Smooth muscle cell (in vitro differentiated cells): ENCODE measurements at regions not wholly inside any gene's neighbourhood (a gene's known extent, or its start where the extent isn't known, plus 50 kb on each side); places are given as distances from the start of the nearest gene placed in this dataset.

Experiments used
- DNase-seq: peaks from one replicate; lab custom pipeline; 2025; ENCODE audit not compliant: unreplicated experiment; lab: John Stamatoyannopoulos, UW
- H2AFZ ChIP-seq: fragments of 200-600 bp; sonication (generic); 2 replicates; pipeline ENCODE4 v1.6.0; 2016; ENCODE audit warnings: antibody characterized with exemption, low read depth, mild to moderate bottlenecking
- H3F3A ChIP-seq: fragments of 200-600 bp; sonication (generic); 2 replicates; pipeline ENCODE4 v1.6.0; 2017; ENCODE audit warnings: antibody characterized with exemption, low read depth
- H3K27ac ChIP-seq: fragments of 200-600 bp; sonication (generic); 2 replicates; pipeline ENCODE4 v1.5.1; 2016; ENCODE audit warnings: low read depth, mild to moderate bottlenecking
- H3K27me3 ChIP-seq: fragments of 200-600 bp; sonication (generic); 2 replicates; pipeline ENCODE4 v1.6.1; 2016; ENCODE audit warnings: low read depth, mild to moderate bottlenecking
- H3K36me3 ChIP-seq: fragments of 200-600 bp; sonication (generic); 2 replicates; pipeline ENCODE4 v1.5.1; 2016; ENCODE audit warnings: low read depth
- H3K4me1 ChIP-seq: fragments of 200-600 bp; sonication (generic); 2 replicates; pipeline ENCODE4 v1.5.1; 2016; ENCODE audit warnings: low read depth
- H3K4me2 ChIP-seq: fragments of 200-600 bp; sonication (generic); 2 replicates; pipeline ENCODE4 v1.6.0; 2016; ENCODE audit warnings: mild to moderate bottlenecking
- H3K4me3 ChIP-seq: fragments of 200-600 bp; sonication (generic); 2 replicates; pipeline ENCODE4 v1.5.1; 2016; ENCODE audit warnings: mild to moderate bottlenecking
- H3K79me2 ChIP-seq: fragments of 200-600 bp; sonication (generic); 2 replicates; pipeline ENCODE4 v1.6.0; 2016; ENCODE audit warnings: low read depth, mild to moderate bottlenecking
- H3K9ac ChIP-seq: fragments of 200-600 bp; sonication (generic); 2 replicates; pipeline ENCODE4 v1.6.0; 2016; ENCODE audit warnings: low read depth
- H3K9me3 ChIP-seq: fragments of 200-600 bp; sonication (generic); replicated peaks from 2 replicates; pipeline ENCODE4 v1.5.1; 2016; ENCODE audit warnings: low read depth
- H4K20me1 ChIP-seq: fragments of 200-600 bp; sonication (generic); 2 replicates; pipeline ENCODE4 v1.6.0; 2016; ENCODE audit warnings: low read depth
- CTCF ChIP-seq: fragments of 200-600 bp; sonication (generic); IDR thresholded peaks from 2 replicates; pipeline ENCODE4 v1.5.1; 2017; ENCODE audit warnings: borderline replicate concordance, mild to moderate bottlenecking, antibody characterized with exemption; ENCODE audit not compliant: insufficient read depth, poor library complexity, severe bottlenecking
- WGBS: methylation state at CpG from one replicate; pipeline ENCODE4 v1.1.7; 2016; ENCODE audit warnings: low lambda C conversion rate; 5-methylcytosine and 5-hydroxymethylcytosine counted together

- TF ChIP-seq CTCF: no peak
These were observed 296.7 kb downstream of the GLRX3 start for GRCh38 chr10:130432850-130433249.

GRCh38 chr10:130434446-130435385 is 298.5 kb downstream of the GLRX3 start:
- H3K9ac ChIP-seq: no peak overlapping the region
- no peak overlapping the region for H2AFZ ChIP-seq
- no peak overlapping the region for H3K4me2 ChIP-seq
- 80% methylated on average over 14 of the region's 14 CpGs for whole genome bisulfite sequencing
- H3K4me3 ChIP-seq: no peak overlapping the region
- no peaks in the 10 kb centered on the region for H3K79me2 ChIP-seq
- no peak overlapping the region for H3K27ac ChIP-seq
- H3F3A ChIP-seq: no peaks in the 10 kb centered on the region
- H3K36me3 ChIP-seq: no peaks in the 10 kb centered on the region
- H3K27me3 ChIP-seq: no peaks in the 10 kb centered on the region
- no peak for DNase-seq
- H4K20me1 ChIP-seq: no peaks in the 10 kb centered on the region
- H3K4me1 ChIP-seq: no peaks in the 10 kb centered on the region
- H3K9me3 ChIP-seq: no peaks in the 10 kb centered on the region
- TF ChIP-seq CTCF: no peak

More at GRCh38 chr10:130432850-130433249, 296.7 kb downstream of the GLRX3 start:
- H3K9ac ChIP-seq: no peak overlapping the region
- H4K20me1 ChIP-seq: no peaks in the 10 kb centered on the region
- no peaks in the 10 kb centered on the region for H3K36me3 ChIP-seq
- H3K4me3 ChIP-seq: no peak overlapping the region
- H3K27me3 ChIP-seq: no peaks in the 10 kb centered on the region
- H3K4me1 ChIP-seq: no peaks in the 10 kb centered on the region
- no peak overlapping the region for H2AFZ ChIP-seq
- no peak overlapping the region for H3K27ac ChIP-seq
- no peaks in the 10 kb centered on the region for H3K9me3 ChIP-seq
- no peaks in the 10 kb centered on the region for H3F3A ChIP-seq
- DNase-seq: no peak
- no peaks in the 10 kb centered on the region for H3K79me2 ChIP-seq
- 83% methylated on average over 9 of the region's 9 CpGs for WGBS
- no peak overlapping the region for H3K4me2 ChIP-seq

GRCh38 chr10:130435961-130436360 is 299.8 kb downstream of the GLRX3 start:
- WGBS: 84% methylated on average over 3 of the region's 3 CpGs

More at GRCh38 chr10:130435961-130436360, 299.8 kb downstream of the GLRX3 start:
- H3K4me2 ChIP-seq: no peak overlapping the region
- no peak overlapping the region for H3K9ac ChIP-seq
- H4K20me1 ChIP-seq: no peaks in the 10 kb centered on the region
- no peaks in the 10 kb centered on the region for H3K4me1 ChIP-seq
- H3K36me3 ChIP-seq: no peaks in the 10 kb centered on the region
- H3K4me3 ChIP-seq: no peak overlapping the region
- H2AFZ ChIP-seq: no peak overlapping the region
- no peaks in the 10 kb centered on the region for H3F3A ChIP-seq
- no peak overlapping the region for H3K27ac ChIP-seq
- no peaks in the 10 kb centered on the region for H3K27me3 ChIP-seq
- TF ChIP-seq CTCF: no peak
- no peaks in the 10 kb centered on the region for H3K9me3 ChIP-seq
- no peak for DNase-seq
- no peaks in the 10 kb centered on the region for H3K79me2 ChIP-seq
